Mesendoderm (in vitro differentiated cells): ENCODE measurements at regions not wholly inside any gene's neighbourhood (a gene's known extent, or its start where the extent isn't known, plus 50 kb on each side); places are given as distances from the start of the nearest gene placed in this dataset.
"Not testable (repeated sequence)": the region's sequence is repeated elsewhere in the genome, so short reads cannot be mapped to it uniquely, and the experiment has no call there.

Experiments
- DNase-seq: peaks from one replicate; pipeline ENCODE4 v3.0.0; 2013
- H2AK5ac ChIP-seq: 2 replicates; pipeline ENCODE4 v1.6.1; 2013; ENCODE audit warnings: low read length, inconsistent platforms
- H2BK120ac ChIP-seq: 2 replicates; pipeline ENCODE4 v1.6.1; 2013; ENCODE audit warnings: low read depth, mild to moderate bottlenecking, low read length, moderate library complexity, mixed read lengths
- H2BK15ac ChIP-seq: replicated peaks from 2 replicates; pipeline ENCODE4 v1.6.1; 2013; ENCODE audit warnings: low read depth, mild to moderate bottlenecking, moderate library complexity
- H2BK5ac ChIP-seq: 2 replicates; pipeline ENCODE4 v1.6.1; 2013; ENCODE audit warnings: low read length, inconsistent platforms
- H3K18ac ChIP-seq: 2 replicates; pipeline ENCODE4 v1.6.1; 2013; ENCODE audit warnings: mild to moderate bottlenecking, low read length, mixed read lengths
- H3K23ac ChIP-seq: one replicate; pipeline ENCODE4 v1.6.1; 2013; ENCODE audit warnings: low read length
- H3K27ac ChIP-seq: 2 replicates; pipeline ENCODE4 v1.5.1; 2013; ENCODE audit warnings: low read depth, mild to moderate bottlenecking, inconsistent platforms, low read length, moderate library complexity
- H3K27me3 ChIP-seq: 2 replicates; pipeline ENCODE4 v1.6.1; 2013; ENCODE audit warnings: low read length, control low read depth, mild to moderate bottlenecking, inconsistent platforms; ENCODE audit not compliant: insufficient read depth, poor library complexity
- H3K36me3 ChIP-seq: 2 replicates; pipeline ENCODE4 v1.6.1; 2013; ENCODE audit warnings: low read length, inconsistent platforms; ENCODE audit not compliant: control insufficient read depth, insufficient read depth
- H3K4ac ChIP-seq: one replicate; pipeline ENCODE4 v1.6.1; 2013; ENCODE audit warnings: low read depth, mild to moderate bottlenecking, low read length, moderate library complexity
- H3K4me1 ChIP-seq: 2 replicates; pipeline ENCODE4 v1.6.1; 2013; ENCODE audit warnings: low read depth, low read length, inconsistent platforms; ENCODE audit not compliant: control insufficient read depth
- H3K4me2 ChIP-seq: 2 replicates; pipeline ENCODE4 v1.6.1; 2013; ENCODE audit warnings: low read length
- H3K4me3 ChIP-seq: 2 replicates; pipeline ENCODE4 v1.5.1; 2013; ENCODE audit warnings: mild to moderate bottlenecking, low read length
- H3K56ac ChIP-seq: one replicate; pipeline ENCODE4 v1.6.1; 2013; ENCODE audit warnings: low read length
- H3K79me1 ChIP-seq: 2 replicates; pipeline ENCODE4 v1.6.1; 2013; ENCODE audit warnings: low read length, inconsistent platforms
- H3K79me2 ChIP-seq: 2 replicates; pipeline ENCODE4 v1.6.1; 2013; ENCODE audit warnings: mild to moderate bottlenecking, low read length; ENCODE audit not compliant: control insufficient read depth, insufficient read depth
- H3K9ac ChIP-seq: 2 replicates; pipeline ENCODE4 v1.6.1; 2013; ENCODE audit warnings: low read length, inconsistent platforms
- H4K5ac ChIP-seq: one replicate; pipeline ENCODE4 v1.6.1; 2013; ENCODE audit warnings: low read length
- H4K8ac ChIP-seq: one replicate; pipeline ENCODE4 v1.6.1; 2013; ENCODE audit warnings: low read depth, mild to moderate bottlenecking, control low read depth, low read length, moderate library complexity
- WGBS: extraction: QIAGEN DNeasy Blood & Tissue Kit; methylation state at CpG from one replicate; pipeline ENCODE4 v1.1.7; 2013; ENCODE audit warnings: low lambda C conversion rate, missing lambda C conversion rate; ENCODE audit not compliant: insufficient coverage; ENCODE audit errors: extremely low coverage; 5-methylcytosine and 5-hydroxymethylcytosine counted together

- not testable (repeated sequence) for H3K4ac ChIP-seq, H4K8ac ChIP-seq, DNase-seq, H3K36me3 ChIP-seq, H3K4me3 ChIP-seq, H3K23ac ChIP-seq, H2AK5ac ChIP-seq, H3K4me2 ChIP-seq, H3K56ac ChIP-seq, H2BK15ac ChIP-seq, H2BK120ac ChIP-seq, H3K18ac ChIP-seq, H2BK5ac ChIP-seq, H3K79me1 ChIP-seq, H4K5ac ChIP-seq, H3K79me2 ChIP-seq, H3K27me3 ChIP-seq, H3K9ac ChIP-seq, H3K27ac ChIP-seq, H3K4me1 ChIP-seq
- no CpG with 5 or more reads among the region's 4 CpGs for WGBS
Measured at GRCh38 chr7:149982537-149983112, 108.9 kb downstream of the ATP6V0E2 start.

- H3K27ac ChIP-seq, H2BK120ac ChIP-seq, H4K5ac ChIP-seq, H3K23ac ChIP-seq, H3K9ac ChIP-seq, H3K79me1 ChIP-seq, DNase-seq, H3K4me3 ChIP-seq, H3K18ac ChIP-seq, H3K27me3 ChIP-seq, H3K56ac ChIP-seq, H2AK5ac ChIP-seq, H3K4me2 ChIP-seq, H4K8ac ChIP-seq, H3K4ac ChIP-seq, H3K4me1 ChIP-seq, H3K79me2 ChIP-seq, H2BK5ac ChIP-seq, H3K36me3 ChIP-seq, H2BK15ac ChIP-seq: not testable (repeated sequence)
- WGBS = no CpG with 5 or more reads among the region's 3 CpGs
Measured at GRCh38 chr7:149986866-149987265, 113.1 kb downstream of the ATP6V0E2 start.

GRCh38 chr7:149991652-149992302 is 118.0 kb downstream of the ATP6V0E2 start:
- WGBS = no CpG with 5 or more reads among the region's 8 CpGs
- not testable (repeated sequence) for H3K79me1 ChIP-seq, DNase-seq, H3K4me1 ChIP-seq, H3K23ac ChIP-seq, H3K56ac ChIP-seq, H3K4me2 ChIP-seq, H3K27ac ChIP-seq, H3K4me3 ChIP-seq, H4K8ac ChIP-seq, H2BK5ac ChIP-seq, H4K5ac ChIP-seq, H3K27me3 ChIP-seq, H3K9ac ChIP-seq, H2BK15ac ChIP-seq, H2AK5ac ChIP-seq, H3K18ac ChIP-seq, H3K79me2 ChIP-seq, H3K36me3 ChIP-seq, H2BK120ac ChIP-seq, H3K4ac ChIP-seq

- H3K9ac ChIP-seq, H2BK120ac ChIP-seq, H3K27ac ChIP-seq, H4K8ac ChIP-seq, H2AK5ac ChIP-seq, H3K18ac ChIP-seq, H3K4me1 ChIP-seq, H3K79me2 ChIP-seq, H3K36me3 ChIP-seq, H3K79me1 ChIP-seq, H2BK15ac ChIP-seq, H3K4me3 ChIP-seq, H4K5ac ChIP-seq, H3K4me2 ChIP-seq, H3K23ac ChIP-seq, H3K56ac ChIP-seq, H3K4ac ChIP-seq, DNase-seq, H2BK5ac ChIP-seq, H3K27me3 ChIP-seq: not testable (repeated sequence)
- no CpG with 5 or more reads among the region's 11 CpGs for WGBS
Measured at GRCh38 chr7:149992366-149992765, 118.6 kb downstream of the ATP6V0E2 start.

GRCh38 chr7:149995369-149996026 is 121.7 kb downstream of the ATP6V0E2 start:
- H2BK120ac ChIP-seq, H3K4me3 ChIP-seq, H3K79me1 ChIP-seq, H3K23ac ChIP-seq, H3K4ac ChIP-seq, H3K36me3 ChIP-seq, H2BK5ac ChIP-seq, DNase-seq, H3K4me1 ChIP-seq, H3K27ac ChIP-seq, H3K56ac ChIP-seq, H3K79me2 ChIP-seq, H3K9ac ChIP-seq, H2BK15ac ChIP-seq, H3K4me2 ChIP-seq, H4K8ac ChIP-seq, H3K18ac ChIP-seq, H2AK5ac ChIP-seq, H4K5ac ChIP-seq, H3K27me3 ChIP-seq: not testable (repeated sequence)
- no CpG with 5 or more reads among the region's 14 CpGs for WGBS
